ENCODE measurements at regions not wholly inside any gene's neighbourhood (a gene's known extent, or its start where the extent isn't known, plus 50 kb on each side); places are given as distances from the start of the nearest gene placed in this dataset.
A peak's percentile ranks its signal among the peaks of the same experiment; 100 is the strongest.

DNA sequence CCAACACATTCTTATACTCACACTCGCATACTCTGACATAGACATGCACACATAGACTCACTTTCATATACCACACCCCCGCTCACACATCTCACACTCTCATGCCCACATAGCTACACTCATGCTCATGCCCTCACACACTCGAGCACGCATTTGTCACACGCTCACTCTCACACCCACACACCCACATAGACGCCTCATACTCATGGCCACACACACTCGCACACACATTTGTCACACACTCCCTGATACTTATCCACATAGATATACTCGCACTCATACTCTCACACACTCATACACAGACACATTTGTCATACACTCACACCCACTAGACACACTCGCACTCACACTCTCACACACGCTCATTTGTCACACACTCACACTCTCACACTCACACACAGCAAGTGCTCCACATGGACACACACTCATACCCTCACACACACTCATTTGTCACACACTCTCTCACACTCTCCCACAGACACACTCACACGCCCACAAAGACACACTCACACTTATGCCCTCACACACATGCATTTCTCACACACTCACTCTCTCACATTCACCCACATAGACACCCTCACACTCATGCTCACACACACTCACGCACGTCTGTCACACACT lies 50.9 kb downstream of the TNP1 start:
- no peak for DNase-seq

GRCh38 chr2:216807857-216808272 lies 52.0 kb downstream of the TNP1 start:
- no peak for DNase-seq

DNA sequence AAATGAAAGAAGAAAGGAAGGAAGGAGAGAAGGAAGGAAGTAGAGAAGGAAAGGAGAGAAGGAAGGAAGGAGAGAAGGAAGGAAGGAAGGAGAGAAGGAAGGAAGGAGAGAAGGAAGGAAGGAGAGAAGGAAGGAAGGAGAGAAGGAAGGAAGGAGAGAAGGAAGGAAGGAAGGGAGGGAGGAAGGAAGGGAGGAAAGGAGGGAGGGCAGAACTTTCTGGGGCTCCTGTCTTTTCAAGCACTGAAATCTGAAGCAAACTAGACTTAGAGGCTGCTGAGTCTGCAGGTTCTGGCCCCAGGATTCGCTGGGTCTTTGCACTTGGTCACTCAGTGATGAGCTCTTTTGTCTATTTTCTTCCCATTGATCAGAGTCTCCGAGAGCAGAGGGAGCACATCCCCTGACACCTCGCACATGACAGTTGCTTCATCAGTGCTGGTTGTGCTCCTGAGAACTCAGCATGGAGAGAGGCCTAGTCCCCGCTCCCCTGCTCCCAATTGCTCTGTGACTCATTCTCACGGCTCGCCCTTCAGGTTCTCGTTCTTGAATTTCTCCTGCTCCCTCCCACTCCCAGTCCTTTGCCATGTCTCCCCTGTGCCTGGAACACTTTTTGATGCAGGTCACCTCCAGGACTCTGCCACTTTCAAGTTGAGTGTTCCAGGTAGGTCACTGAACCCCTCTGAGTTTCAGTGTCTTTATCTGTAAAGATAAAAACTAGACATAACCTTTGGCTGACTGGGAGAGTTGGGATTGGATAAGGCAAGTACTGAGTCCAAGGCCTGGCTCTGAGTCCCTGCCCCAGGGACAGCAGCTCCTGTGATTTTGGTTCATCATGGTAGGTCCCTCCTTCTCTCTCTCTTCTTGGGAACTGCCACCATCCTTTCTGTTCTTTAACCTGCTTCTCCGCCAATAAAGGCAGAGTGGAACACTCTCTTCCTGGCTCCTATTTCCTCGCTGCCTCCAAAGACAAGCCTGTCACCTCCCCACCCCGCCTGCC lies 55.2 kb downstream of the TNP1 start:
- no peak for DNase-seq

DNA sequence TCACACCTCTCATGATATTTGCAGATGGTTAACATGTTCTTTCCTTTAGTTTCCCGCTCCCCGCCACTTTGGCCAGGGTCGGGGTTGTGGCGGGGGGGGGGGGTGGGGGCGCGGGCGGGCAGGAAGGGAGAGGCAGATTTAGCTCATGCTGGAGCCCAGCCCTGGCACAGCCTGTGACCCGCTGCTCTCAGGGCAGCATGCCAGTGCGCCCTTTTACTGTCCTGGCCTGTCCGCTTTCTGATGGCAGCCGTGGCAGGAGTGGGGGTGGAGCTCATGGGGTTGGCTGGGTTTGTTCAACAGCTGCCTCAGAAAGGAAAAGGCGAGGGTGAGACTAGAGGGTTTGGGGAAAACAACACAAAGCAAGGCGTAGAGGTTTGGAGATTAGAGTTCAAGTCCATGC lies 56.1 kb downstream of the TNP1 start:
- no peak for DNase-seq

GRCh38 chr2:216802516-216803215 lies 57.2 kb downstream of the TNP1 start:
- no peak for DNase-seq

DNA sequence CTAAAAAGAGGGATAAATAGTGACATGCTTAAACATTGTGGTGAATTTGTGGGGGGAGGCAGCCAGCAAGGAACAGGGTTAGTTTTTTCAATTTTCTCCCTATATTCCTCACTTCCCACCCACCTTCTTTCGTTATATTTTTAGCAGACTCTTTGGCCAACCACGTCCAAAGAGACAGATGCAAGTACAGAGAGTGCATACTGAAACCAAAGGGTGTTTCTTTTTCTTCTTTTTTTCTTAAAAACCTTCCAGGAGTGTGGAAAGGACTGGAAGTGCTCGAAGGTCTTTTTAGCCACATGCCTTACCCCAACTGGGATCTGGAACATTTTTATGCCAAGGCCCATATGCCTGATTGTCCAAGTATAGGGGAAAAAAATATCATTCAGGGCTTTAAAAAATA lies 59.0 kb downstream of the TNP1 start:
- no peak for DNase-seq

- no peak for DNase-seq
These were observed 59.9 kb downstream of the TNP1 start for GRCh38 chr2:216799873-216800431.

DNA sequence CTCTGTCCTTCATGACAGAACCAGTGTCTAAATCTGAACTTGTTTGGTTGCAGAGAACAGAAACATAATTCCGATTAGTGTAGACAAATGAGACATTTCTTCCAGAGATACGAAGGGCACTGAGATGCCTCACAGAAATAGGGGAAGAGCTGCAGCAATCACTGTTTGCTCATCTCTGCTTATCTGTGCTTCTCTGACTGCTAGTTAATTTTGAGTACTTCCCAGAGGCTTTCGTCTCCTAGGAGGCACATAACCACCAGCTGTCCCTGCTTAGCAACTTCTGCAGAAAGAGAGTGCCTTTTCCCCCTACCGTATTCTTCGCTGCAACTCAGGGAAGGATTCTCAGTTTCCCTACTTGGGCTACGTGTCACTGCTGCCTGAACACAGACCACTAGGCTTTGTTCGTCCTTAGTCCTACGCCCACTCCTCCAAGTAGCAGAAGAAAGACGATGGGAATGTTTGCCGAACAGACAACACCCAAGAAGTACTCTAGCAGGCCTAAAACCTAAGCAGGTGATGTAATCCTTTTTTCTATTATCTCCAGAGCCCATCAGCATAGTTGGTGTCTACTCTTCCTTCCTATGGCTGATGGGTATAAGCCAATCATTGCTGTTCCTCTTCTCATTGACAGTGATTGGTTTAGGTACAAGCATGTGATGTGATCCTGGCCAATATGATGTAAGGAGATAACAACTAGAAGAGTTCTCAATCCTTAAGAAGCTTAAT lies 63.6 kb downstream of the TNP1 start:
- DNase-seq, result no peak

GRCh38 chr2:216793386-216793785 lies 66.5 kb downstream of the TNP1 start:
- no peak for DNase-seq

DNA sequence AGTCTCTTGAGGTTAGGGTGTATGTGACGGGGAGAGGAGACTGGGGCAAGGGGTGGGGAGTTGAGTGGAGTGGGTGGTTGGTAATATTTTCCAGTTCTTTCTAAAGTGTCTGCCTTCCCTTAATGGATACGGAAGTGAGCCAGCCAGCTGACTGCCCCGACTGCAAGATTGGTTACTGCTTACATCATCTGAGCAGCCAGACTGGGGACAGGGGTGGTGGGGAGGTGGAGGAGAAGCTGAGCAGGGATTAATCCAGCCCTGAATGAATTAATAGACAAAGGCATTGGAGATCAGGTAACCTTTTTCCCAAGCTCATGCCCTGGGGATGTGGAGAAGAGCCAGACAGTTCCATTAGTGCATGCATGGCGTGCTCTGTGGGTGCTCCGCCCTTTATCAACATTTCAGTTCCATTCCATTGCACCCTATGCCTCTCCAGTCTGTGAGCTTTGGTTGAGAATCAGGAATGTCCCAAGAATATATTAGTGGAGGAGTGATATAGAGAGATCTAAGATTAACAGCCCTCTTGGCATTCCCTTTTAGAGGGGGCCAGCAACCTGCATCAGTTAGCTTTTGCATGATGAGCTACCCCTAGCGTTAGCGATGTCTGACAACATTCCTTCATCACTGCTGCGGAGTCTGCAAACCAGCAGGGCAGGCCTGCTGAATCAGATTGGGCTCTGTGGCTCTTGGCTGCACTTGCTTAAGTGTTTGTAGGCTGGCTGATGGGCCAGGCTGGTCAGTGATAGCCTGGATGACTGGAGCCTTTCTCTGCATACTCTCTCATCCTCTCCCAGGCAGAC lies 67.4 kb downstream of the TNP1 start:
- DNase-seq, result peak; percentile 3 to 34

- DNase-seq, result no peak
These were observed 68.6 kb downstream of the TNP1 start for GRCh38 chr2:216791303-216791702.

DNA sequence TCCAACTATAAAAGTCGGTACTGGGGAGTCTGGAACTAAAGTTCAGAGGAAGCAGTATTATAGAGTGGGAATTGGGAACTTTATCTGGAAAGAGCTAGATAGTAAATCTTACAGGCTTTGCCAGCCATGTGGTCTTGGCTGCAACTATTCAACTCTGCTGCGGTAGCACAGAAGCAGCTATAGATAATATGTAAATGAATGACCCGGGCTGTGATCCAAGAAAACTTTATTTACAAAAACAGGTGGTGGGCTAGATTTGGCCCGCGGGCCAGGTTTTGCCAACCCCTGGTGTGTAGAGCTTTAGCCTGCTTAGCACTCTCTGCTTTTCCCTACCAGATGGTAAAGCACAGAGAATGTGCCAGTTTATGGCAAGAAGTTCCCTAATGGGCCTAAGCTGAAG lies 70.8 kb downstream of the TNP1 start:
- no peak for DNase-seq

GRCh38 chr2:216787851-216788540 lies 71.9 kb downstream of the TNP1 start:
- no peak for DNase-seq

- DNase-seq, result no peak
These were observed 73.2 kb downstream of the TNP1 start for GRCh38 chr2:216786676-216787075.

- DNase-seq, result no peak
These were observed 75.4 kb downstream of the TNP1 start for GRCh38 chr2:216784456-216784855.

GRCh38 chr2:216781709-216782108 lies 78.2 kb downstream of the TNP1 start:
- DNase-seq, result no peak

- no peak for DNase-seq
These were observed 79.0 kb downstream of the TNP1 start for GRCh38 chr2:216780843-216781242.

DNA sequence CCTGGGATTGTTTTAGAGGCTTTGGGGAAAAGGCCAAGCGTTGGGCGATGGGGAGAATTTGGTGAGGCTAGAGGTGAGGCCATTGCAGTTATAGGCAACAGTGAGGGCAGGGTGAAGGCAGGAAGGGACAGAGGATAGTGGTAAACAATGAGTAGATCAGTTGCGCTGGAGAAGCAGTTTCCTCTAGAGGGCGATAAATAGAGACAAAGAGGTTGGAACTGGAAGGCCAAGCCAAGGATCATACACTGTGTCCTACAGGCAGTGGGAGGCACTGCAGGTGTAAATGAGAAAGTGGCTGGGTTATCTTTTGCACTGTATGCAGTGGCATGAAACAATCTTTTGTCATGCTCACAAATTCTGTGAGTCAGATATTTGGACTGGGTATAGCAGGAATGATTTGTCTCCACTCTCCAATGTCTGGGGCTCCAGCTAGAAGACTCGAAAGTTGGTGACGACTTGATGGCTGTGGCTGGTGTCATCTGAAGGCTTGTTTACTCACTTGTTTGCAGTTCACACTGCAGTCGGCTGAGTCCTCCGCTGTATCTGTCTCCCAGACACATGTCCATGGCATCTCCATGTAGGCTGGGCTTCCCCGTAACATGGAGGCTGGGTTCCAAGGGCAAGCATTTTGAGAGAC lies 82.1 kb downstream of the TNP1 start:
- peak; percentile 51 to 79 for DNase-seq

- DNase-seq, result no peak
These were observed 80.9 kb upstream of the IGFBP5 start for GRCh38 chr2:216776066-216776850.

- DNase-seq, result no peak
These were observed 79.7 kb upstream of the IGFBP5 start for GRCh38 chr2:216775043-216775453.

Data from inflammatory macrophage treated with lipopolysaccharide for 1 hour (primary cell).